Hematopoietic multipotent progenitor cell treated with erythropoietin and hydrocortisone succinate and interleukin-3 and kit ligand, for 4 days (in vitro differentiated cells): ENCODE measurements at regions not wholly inside any gene's neighbourhood (a gene's known extent, or its start where the extent isn't known, plus 50 kb on each side); places are given as distances from the start of the nearest gene placed in this dataset.

Experiments
- DNase-seq: peaks from one replicate; pipeline ENCODE4 v3.0.0-alpha.2; 2015

GRCh38 chr1:238895911-238896310 is 490.5 kb upstream of the CHRM3 start:
- no peak for DNase-seq

GRCh38 chr1:238892612-238893011 is 493.8 kb upstream of the CHRM3 start:
- DNase-seq = no peak

DNA sequence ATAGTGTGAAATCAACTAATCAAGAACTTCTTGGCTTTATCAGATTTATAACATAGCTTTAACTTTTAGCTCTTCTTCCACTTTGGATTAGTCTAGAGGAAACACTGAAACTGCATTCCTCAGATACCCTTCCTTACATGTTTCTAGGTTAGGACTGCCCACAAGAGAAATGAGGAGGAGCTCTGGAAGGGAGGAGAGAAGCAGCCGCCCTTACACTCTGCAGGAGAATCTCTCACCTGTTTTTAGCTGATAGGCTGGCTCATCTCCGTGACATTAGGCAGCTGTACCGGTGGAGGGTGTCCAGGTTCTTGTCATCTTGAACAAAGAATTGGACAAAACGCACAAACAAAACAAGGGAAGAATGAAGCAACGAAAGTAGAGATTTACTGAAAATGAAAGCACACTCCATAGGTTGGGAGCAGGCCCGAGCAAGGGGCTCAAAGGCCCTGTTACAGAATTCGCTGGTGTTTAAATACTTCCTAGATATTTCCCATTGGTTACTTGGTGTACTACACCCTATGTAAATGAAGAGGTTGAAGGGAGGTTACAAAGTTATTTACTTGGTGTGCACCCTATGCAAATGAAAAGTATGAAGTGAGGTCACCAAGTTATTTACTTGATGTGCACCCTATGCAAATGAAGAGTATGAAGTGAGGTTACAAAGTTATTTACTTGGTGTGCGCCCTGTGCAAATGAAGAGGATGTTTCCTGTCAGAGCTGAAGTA is 524.9 kb upstream of the CHRM3 start:
- no peak for DNase-seq

DNA sequence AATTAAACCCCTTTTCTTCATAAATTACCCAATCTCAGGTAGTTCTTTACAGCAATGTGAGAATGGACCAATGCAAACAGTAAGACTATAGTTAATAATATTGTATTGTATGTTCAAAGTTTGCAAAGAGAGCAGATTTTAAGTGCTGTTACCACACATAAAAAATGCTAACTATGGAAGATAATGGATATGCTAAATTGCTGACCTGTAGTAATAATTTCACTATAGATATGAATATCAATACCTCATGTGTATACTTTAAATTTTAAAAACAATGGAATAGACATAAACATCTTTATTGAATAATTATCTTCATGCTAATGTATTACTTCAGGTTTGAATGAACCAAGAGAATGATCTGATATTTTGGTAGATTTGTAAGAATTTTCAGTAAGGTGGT is 552.4 kb upstream of the CHRM3 start:
- DNase-seq = no peak

- no peak for DNase-seq
Measured at GRCh38 chr1:238832106-238832505, 554.3 kb upstream of the CHRM3 start.

GRCh38 chr1:238830036-238830611 is 556.2 kb upstream of the CHRM3 start:
- DNase-seq = no peak

GRCh38 chr1:238826891-238827290 is 559.5 kb upstream of the CHRM3 start:
- no peak for DNase-seq

DNA sequence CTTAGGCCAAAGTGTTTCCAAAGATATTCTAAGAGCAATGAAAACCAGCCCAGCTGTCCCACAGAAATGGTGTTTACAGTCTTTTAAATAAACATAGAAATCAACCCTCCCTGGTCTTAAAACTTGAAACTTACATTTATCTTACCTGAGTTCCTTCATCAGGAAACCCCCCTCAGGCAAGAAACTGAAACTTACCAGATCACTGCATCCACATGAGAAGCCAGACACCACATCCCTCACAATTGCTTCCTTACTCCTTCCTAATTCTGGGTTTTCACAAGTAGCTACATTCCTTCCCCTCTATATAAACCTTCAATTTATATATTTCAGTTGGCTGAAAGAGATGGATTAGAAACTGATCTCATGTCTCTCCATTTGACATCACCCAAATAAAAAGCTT is 563.0 kb upstream of the CHRM3 start:
- no peak for DNase-seq

- no peak for DNase-seq
Measured at GRCh38 chr1:238811211-238811879, 575.0 kb upstream of the CHRM3 start.

DNA sequence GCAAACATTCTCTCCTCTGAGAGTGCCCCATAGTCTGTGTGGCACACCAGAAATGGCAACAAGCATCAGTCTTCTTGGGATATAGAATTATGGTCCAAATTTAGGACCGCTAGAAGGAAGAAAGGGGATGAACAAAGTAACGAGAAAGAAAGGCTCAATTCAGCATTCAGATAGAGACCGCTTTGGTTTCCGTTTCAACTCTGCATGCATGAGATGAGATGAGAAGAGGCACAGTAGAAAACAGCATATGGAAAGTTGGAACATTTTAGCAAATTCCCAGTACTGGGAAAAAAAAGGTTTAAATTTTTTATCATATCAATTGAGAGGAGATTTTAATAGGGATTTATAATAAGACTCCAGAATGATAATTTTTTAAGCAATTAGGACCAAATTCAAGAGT is 595.5 kb upstream of the CHRM3 start:
- no peak for DNase-seq

DNA sequence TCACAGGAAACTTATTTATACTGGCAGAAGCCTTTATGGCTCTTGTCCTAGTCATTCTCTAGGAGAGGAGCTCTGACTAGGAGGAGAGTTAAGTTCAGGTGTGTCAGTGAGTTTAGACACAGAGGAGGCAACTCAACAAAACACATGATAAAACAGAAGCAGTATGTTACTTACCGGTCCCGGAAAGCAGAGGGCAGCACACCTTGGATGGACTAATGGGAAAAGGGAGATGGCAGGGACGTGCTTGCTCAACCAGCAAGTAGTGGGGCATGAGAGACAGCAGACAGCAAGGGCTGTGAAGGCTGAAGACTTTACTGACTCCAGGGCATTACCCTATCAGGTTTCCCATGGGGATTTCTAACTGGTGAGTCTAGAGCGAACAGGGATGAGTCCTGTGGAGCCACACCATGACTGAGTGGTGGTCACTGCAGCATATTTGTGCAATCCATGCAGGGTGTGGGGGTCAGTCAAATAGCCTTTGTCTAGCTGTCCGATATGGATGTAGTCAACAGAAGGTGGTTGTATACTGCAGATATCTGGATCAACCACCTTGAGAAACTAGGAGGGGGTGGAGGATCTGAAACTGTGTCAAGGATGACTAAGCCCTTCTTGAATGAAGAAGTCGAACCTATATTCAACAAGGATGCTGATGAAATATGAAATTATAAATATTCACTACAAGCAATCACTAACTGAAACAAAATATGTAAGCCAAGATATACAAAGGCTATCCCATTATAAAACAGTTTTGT is 596.3 kb upstream of the CHRM3 start:
- no peak for DNase-seq

- DNase-seq = no peak
Measured at GRCh38 chr1:238787471-238787870, 598.9 kb upstream of the CHRM3 start.

DNA sequence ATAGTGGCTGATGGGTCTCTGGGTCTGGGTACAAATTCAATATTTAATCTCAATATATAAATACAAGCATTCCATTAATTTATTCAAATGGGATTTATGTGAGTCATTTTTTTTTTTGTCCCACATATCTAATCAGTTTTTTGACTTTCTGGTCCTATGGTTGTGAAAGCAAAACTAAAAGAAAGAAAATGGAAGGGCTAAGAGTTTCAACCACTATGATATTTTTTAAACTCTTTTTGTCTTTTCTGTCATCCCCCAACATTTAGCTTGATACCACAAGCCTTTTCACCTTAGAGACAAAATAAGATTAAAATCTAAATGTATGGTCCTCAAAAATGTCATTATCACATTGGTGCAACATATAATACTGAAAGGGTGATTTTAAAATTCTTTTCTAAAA is 602.7 kb upstream of the CHRM3 start:
- no peak for DNase-seq

DNA sequence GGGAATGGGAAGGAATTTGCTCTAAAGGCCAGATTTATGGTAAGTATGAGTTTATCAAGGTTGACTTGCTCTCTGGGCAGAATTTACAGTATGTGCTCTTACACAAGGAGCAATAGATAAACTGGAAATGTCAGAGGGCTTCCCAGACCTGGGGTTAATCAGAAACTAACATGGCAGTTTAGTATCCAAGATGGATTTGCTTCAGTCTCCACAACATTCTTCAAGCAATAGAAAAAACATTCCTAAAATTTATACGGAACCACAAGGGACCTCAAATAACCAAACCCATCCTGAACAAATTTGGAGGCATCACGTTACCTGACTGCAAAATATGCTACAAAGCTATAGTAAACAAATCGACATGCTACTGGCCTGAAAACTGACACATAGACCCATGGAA is 606.7 kb upstream of the CHRM3 start:
- no peak for DNase-seq

DNA sequence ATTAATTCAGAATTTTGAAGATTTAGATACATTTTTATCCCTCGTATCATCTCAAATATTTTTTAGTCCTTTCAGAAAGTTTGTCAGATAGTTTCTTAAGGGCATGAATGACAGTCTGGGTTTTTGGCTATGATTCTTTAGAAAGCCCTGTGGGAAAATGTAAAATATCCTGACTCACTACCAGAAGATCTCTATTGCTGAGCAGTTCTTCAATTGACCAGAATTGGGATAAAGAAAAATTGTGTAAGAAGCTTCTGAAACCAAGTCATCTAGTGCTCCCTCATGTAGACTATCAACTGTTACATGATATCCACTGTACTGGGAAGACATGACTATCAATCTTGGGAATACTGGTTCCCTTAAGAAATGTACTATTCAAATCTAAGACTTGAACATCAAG is 608.3 kb upstream of the CHRM3 start:
- no peak for DNase-seq

DNA sequence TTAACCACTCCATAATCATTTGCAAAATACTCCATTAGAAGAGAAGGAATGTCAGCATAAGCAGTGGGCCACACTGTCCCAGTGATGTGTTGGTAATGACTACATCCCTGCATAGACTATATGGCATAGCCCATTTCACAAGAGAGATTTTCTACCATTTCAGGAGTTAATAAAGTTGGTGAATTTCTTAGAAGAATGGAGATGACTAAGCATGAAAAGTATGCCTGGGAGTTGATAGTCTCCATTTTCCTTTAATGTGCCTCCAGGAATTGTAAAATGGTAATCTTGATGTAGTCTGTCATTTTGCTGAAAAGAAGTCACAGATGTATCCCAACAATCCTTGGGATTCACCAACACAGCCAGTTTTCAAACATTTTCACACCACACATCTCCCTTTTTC is 608.8 kb upstream of the CHRM3 start:
- no peak for DNase-seq

GRCh38 chr1:238776126-238776525 is 610.2 kb upstream of the CHRM3 start:
- no peak for DNase-seq

DNA sequence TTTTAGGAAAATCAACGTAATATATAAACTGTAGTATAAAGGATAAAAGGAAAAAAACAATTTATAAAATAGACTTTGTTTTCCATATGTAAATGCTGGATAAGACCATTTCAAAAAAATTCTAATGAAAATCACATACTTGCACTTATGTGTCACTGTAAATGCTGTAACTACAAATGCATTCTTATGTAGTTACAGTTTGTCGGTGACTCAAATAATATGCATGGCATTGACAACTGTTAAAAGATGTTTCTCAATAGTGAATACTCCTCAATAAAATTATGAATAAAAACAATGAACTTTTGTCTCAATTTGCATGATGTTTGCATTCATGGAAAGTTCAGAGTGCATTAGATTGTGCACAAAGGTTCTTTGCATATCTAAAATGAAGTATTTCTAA is 614.0 kb upstream of the CHRM3 start:
- no peak for DNase-seq

GRCh38 chr1:238767321-238767720 is 619.0 kb upstream of the CHRM3 start:
- DNase-seq = no peak

DNA sequence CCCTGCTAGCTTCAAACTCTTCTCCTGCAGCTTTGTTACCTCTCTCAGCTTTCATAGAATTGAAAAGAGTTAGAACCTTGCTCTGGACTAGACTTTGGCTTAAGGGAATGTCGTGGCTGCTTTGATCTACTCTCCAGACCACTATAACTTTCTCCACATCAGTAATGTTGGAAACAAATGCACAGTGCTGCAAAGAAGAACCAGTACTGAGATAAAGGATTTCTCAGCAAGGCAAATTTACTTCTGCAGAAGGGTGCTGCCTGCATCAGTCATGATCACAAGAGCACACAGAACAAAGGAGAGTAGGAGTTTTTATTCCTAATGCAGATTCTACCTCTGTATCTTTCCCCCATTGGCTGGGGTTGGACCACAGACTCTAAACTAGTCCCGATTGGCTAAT is 621.6 kb upstream of the CHRM3 start:
- DNase-seq = no peak

GRCh38 chr1:238753252-238753651 is 633.1 kb upstream of the CHRM3 start:
- DNase-seq = no peak

DNA sequence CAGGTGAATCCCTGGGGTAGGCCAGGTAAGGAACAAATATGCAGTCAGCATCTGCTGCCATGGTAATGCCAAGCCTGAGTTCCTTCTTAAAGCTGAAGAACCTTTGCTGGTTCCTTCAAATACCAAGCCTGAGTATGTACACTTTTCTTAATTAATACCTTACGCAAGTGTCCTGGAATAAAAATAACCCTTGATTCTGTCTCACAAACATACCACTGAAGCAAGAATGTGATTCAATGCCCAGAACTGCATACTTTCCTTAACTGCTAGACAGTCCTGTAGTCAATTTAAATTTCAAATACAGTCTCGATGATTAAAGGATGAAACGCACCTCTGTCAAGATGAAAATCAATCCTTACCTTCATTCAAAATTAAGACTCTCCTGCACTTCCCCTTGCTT is 634.0 kb upstream of the CHRM3 start:
- no peak for DNase-seq

DNA sequence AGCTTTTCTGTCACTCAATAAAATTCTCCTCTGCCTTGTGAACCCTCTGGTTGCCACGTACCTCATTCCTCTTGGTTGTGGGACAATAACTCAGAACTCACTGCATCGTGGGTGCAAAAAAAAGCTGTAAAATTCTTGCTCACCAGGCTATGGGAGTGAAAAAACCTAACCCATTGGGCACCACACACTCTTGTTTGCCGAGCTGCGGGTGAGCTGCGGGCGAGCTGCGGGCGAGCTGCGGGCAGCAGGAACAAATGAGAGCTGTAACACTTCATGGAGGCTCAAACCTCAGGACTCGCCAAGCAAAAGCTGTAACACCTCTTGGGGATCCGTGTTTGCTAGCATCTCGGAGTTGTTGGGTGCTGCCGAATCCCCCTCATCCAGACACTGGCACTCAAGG is 641.3 kb upstream of the CHRM3 start:
- DNase-seq = no peak

- no peak for DNase-seq
Measured at GRCh38 chr1:238738892-238739291, 647.5 kb upstream of the CHRM3 start.
